HAP-1 (cell line): ENCODE measurements at regions not wholly inside any gene's neighbourhood (a gene's known extent, or its start where the extent isn't known, plus 50 kb on each side); places are given as distances from the start of the nearest gene placed in this dataset.

Experiments
- DNase-seq, 2 experiments: peaks; one replicate each; pipeline ENCODE4 v3.0.0-alpha.2; 2016 to 2020; ENCODE audit warnings: low spot score in 2 of 2
- H3K27me3 ChIP-seq: fragments of 250-450 bp; sonication (Bioruptor Pico); 2 replicates; pipeline ENCODE4 v1.5.1; 2020; ENCODE audit warnings: low read depth, mild to moderate bottlenecking, moderate library complexity
- H3K36me3 ChIP-seq: fragments of 250-450 bp; sonication (Bioruptor Pico); replicated peaks from 2 replicates; pipeline ENCODE4 v1.5.1; 2020; ENCODE audit warnings: mild to moderate bottlenecking
- H3K4me1 ChIP-seq: fragments of 250-450 bp; sonication (Bioruptor Pico); 2 replicates; pipeline ENCODE4 v1.5.1; 2020; ENCODE audit warnings: mild to moderate bottlenecking
- H3K4me3 ChIP-seq: fragments of 250-450 bp; sonication (Bioruptor Pico); 2 replicates; pipeline ENCODE4 v1.5.1; 2020; ENCODE audit warnings: mild to moderate bottlenecking, moderate library complexity
- H3K9me3 ChIP-seq: fragments of 250-450 bp; sonication (Bioruptor Pico); 2 replicates; pipeline ENCODE4 v1.5.1; 2020; ENCODE audit warnings: mild to moderate bottlenecking, moderate library complexity
- in situ Hi-C: fragments of 300-500 bp; cut with MboI; formaldehyde crosslinking; loops from 3 replicates; pipeline ENCODE4 v1.14.3; 2020; ENCODE audit warnings: low sequenced_read_pairs, inconsistent platforms, mixed read lengths

- H3K4me1 ChIP-seq, result no peaks in the 10 kb centered on the region
- in situ Hi-C loops, result no loop called here
- 0 out of 2 replicates have a peak, but pooled peaks cover 2% of the 10 kb centered on the region for H3K27me3 ChIP-seq
- no peak overlapping the region for H3K4me3 ChIP-seq
- H3K36me3 ChIP-seq, result no peaks in the 10 kb centered on the region
- H3K9me3 ChIP-seq, result no peaks in the 10 kb centered on the region
- no peak for DNase-seq
These were observed 474.3 kb downstream of the METTL15 start for GRCh38 chr11:28582506-28582905.

- no peak for DNase-seq
- Histone ChIP-seq H3K36me3 (no peaks in the 10 kb centered on the region), H3K4me3 (no peak overlapping the region), H3K27me3 (0 out of 2 replicates have a peak, but pooled peaks cover 2% of the 10 kb centered on the region), H3K4me1 (no peaks in the 10 kb centered on the region), H3K9me3 (no peaks in the 10 kb centered on the region)
- in situ Hi-C loops, result no loop called here
These were observed 473.4 kb downstream of the METTL15 start for GRCh38 chr11:28581286-28582242.

- in situ Hi-C loops, result no loop called here
- H3K4me3 ChIP-seq, result no peak overlapping the region
- no peaks in the 10 kb centered on the region for H3K36me3 ChIP-seq
- no peak for DNase-seq
- H3K9me3 ChIP-seq, result no peaks in the 10 kb centered on the region
- H3K4me1 ChIP-seq, result no peaks in the 10 kb centered on the region
- H3K27me3 ChIP-seq, result no peaks in the 10 kb centered on the region
These were observed 463.2 kb downstream of the METTL15 start for GRCh38 chr11:28571371-28571770.

- in situ Hi-C loops, result no loop called here
- H3K4me1 ChIP-seq, result no peaks in the 10 kb centered on the region
- H3K9me3 ChIP-seq, result no peaks in the 10 kb centered on the region
- no peak overlapping the region for H3K4me3 ChIP-seq
- no peaks in the 10 kb centered on the region for H3K36me3 ChIP-seq
- DNase-seq, result no peak
- no peaks in the 10 kb centered on the region for H3K27me3 ChIP-seq
These were observed 460.9 kb downstream of the METTL15 start for GRCh38 chr11:28569106-28569505.

GRCh38 chr11:28566339-28567089 lies 458.3 kb downstream of the METTL15 start:
- H3K4me3 ChIP-seq, result no peak overlapping the region
- H3K36me3 ChIP-seq, result no peaks in the 10 kb centered on the region
- H3K27me3 ChIP-seq, result no peaks in the 10 kb centered on the region
- H3K9me3 ChIP-seq, result no peaks in the 10 kb centered on the region
- DNase-seq, result no peak
- in situ Hi-C loops, result no loop called here
- H3K4me1 ChIP-seq, result no peaks in the 10 kb centered on the region

- Histone ChIP-seq H3K9me3 (no peaks in the 10 kb centered on the region), H3K4me1 (no peaks in the 10 kb centered on the region), H3K27me3 (no peaks in the 10 kb centered on the region), H3K36me3 (no peaks in the 10 kb centered on the region), H3K4me3 (no peak overlapping the region)
- in situ Hi-C loops, result no loop called here
- DNase-seq, result no peak
These were observed 451.3 kb downstream of the METTL15 start for GRCh38 chr11:28559492-28559891.

- DNase-seq, result no peak
- no peak overlapping the region for H3K4me3 ChIP-seq
- H3K4me1 ChIP-seq, result no peaks in the 10 kb centered on the region
- no peaks in the 10 kb centered on the region for H3K36me3 ChIP-seq
- no peaks in the 10 kb centered on the region for H3K27me3 ChIP-seq
- H3K9me3 ChIP-seq, result no peaks in the 10 kb centered on the region
- in situ Hi-C loops, result no loop called here
These were observed 439.1 kb downstream of the METTL15 start for GRCh38 chr11:28547321-28547741.

- Histone ChIP-seq H3K4me1 (no peaks in the 10 kb centered on the region), H3K36me3 (no peaks in the 10 kb centered on the region), H3K27me3 (no peaks in the 10 kb centered on the region), H3K4me3 (no peak overlapping the region), H3K9me3 (no peaks in the 10 kb centered on the region)
- in situ Hi-C loops, result no loop called here
- no peak for DNase-seq
These were observed 437.3 kb downstream of the METTL15 start for GRCh38 chr11:28545536-28545935.

GRCh38 chr11:28542561-28542960 lies 434.4 kb downstream of the METTL15 start:
- H3K27me3 ChIP-seq, result no peaks in the 10 kb centered on the region
- in situ Hi-C loops, result no loop called here
- no peaks in the 10 kb centered on the region for H3K9me3 ChIP-seq
- H3K4me3 ChIP-seq, result no peak overlapping the region
- DNase-seq, result no peak
- H3K4me1 ChIP-seq, result no peaks in the 10 kb centered on the region
- H3K36me3 ChIP-seq, result no peaks in the 10 kb centered on the region

GRCh38 chr11:28539239-28540030 lies 431.2 kb downstream of the METTL15 start:
- Histone ChIP-seq H3K4me3 (no peak overlapping the region), H3K4me1 (no peaks in the 10 kb centered on the region), H3K36me3 (no peaks in the 10 kb centered on the region), H3K27me3 (0 out of 2 replicates have a peak, but pooled peaks cover 2% of the 10 kb centered on the region), H3K9me3 (no peaks in the 10 kb centered on the region)
- in situ Hi-C loops, result no loop called here
- DNase-seq, result no peak

- in situ Hi-C loops, result no loop called here
- no peaks in the 10 kb centered on the region for H3K4me1 ChIP-seq
- no peaks in the 10 kb centered on the region for H3K9me3 ChIP-seq
- 0 out of 2 replicates have a peak, but pooled peaks cover 2% of the 10 kb centered on the region for H3K27me3 ChIP-seq
- H3K36me3 ChIP-seq, result no peaks in the 10 kb centered on the region
- H3K4me3 ChIP-seq, result no peak overlapping the region
- no peak for DNase-seq
These were observed 429.6 kb downstream of the METTL15 start for GRCh38 chr11:28537822-28538221.

GRCh38 chr11:28536504-28537267 lies 428.5 kb downstream of the METTL15 start:
- H3K4me1 ChIP-seq, result no peaks in the 10 kb centered on the region
- no peak overlapping the region for H3K4me3 ChIP-seq
- H3K9me3 ChIP-seq, result no peaks in the 10 kb centered on the region
- no peak for DNase-seq
- no peaks in the 10 kb centered on the region for H3K36me3 ChIP-seq
- in situ Hi-C loops, result no loop called here
- 0 out of 2 replicates have a peak, but pooled peaks cover 2% of the 10 kb centered on the region for H3K27me3 ChIP-seq

- no peaks in the 10 kb centered on the region for H3K36me3 ChIP-seq
- H3K27me3 ChIP-seq, result 0 out of 2 replicates have a peak, but pooled peaks cover 2% of the 10 kb centered on the region
- in situ Hi-C loops, result no loop called here
- no peak overlapping the region for H3K4me3 ChIP-seq
- no peaks in the 10 kb centered on the region for H3K4me1 ChIP-seq
- no peaks in the 10 kb centered on the region for H3K9me3 ChIP-seq
- no peak for DNase-seq
These were observed 427.5 kb downstream of the METTL15 start for GRCh38 chr11:28535677-28536076.
